GM21367 (cell line): ENCODE measurements at regions not wholly inside any gene's neighbourhood (a gene's known extent, or its start where the extent isn't known, plus 50 kb on each side); places are given as distances from the start of the nearest gene placed in this dataset.

Experiments used
- ATAC-seq: cut with Tn5 transposase; IDR thresholded peaks from one replicate; pipeline ENCODE4 v1.9.1; 2021; ENCODE audit not compliant: unreplicated experiment

GRCh38 chr22:48899523-48900326, 927.9 kb downstream of the BRD1 start:
- no peak for ATAC-seq

GRCh38 chr22:48898524-48899250, 929.0 kb downstream of the BRD1 start:
- no peak for ATAC-seq

GRCh38 chr22:48897645-48898370, 929.9 kb downstream of the BRD1 start:
- ATAC-seq, result no peak

GRCh38 chr22:48896766-48897644, 930.7 kb downstream of the BRD1 start:
- ATAC-seq, result no peak

DNA sequence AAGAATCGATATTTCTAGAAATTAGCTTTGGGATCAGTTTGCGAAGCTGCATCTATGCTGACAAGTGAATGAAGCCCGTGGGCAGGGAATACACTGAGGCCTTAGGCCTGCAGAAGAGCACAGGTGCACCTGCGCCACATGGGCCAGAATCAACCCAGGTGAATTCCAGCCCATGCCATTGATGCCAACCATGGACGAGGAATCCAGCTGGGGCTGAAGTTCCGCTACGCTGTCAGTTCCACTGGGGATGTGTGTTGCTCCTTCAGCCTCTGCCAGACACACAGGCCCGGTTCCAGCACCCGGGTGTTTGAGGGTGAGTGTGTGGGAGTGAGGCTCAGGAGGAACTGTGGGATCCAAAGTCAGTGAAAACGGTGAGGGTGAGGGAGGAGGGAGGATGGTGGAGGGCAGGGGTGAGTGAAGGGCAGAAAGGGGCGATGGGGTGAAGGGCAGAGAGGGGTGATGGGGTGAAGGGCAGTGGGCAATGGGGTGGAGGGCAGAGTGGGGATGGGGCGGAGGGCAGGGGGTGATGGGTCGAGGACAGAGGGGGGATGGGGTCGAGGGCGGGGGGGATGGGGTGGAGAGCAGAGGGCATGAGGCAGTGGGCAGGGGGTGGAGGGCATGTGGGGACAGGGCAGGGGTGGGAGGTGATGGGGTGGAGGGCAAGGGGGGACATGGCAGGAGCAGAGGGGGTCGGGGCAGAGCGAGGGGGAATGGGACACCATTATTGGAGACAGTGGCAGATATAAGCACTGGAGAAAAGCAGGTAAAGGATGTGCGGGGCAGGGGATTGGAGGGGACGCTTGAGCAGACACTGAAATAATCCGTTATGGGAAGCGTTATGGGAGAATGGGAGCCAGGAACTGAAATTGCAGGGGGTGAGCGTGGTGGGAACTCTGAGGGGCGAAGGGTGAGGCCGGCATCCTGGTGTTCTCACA, 931.6 kb downstream of the BRD1 start:
- ATAC-seq, result no peak

- no peak for ATAC-seq
Measured at GRCh38 chr22:48895336-48895735, 932.3 kb downstream of the BRD1 start.

- no peak for ATAC-seq
Measured at GRCh38 chr22:48894804-48895250, 932.8 kb downstream of the BRD1 start.

DNA sequence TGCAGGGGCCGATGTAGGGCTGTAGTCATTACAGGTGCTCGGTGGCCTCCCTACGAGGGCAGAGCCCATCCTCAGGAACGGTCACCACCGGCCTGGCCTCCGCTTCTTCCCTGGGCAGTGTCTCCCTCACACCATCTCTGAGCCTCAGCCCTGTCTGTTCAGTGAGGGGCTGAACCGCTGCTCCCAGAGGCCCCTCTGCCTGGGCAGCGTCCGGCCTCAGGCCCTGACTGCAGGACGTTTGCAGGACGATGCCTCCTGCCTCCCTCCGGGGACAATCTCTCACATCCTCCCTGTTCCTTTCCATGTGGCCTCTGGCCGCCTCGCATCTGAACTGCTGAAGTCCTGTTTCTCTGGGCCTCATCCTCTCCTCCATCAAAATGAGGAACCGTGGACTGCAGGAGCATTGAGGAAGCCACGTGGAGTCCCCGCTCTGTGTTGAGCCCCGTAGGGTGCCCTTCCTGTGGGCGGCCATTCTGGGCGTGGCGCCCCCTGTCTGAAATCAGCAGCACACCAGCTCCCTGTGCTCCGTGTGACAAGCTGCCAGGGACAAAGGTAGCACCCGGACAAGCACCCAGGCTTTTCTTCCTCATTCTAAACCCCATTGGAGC, 933.5 kb downstream of the BRD1 start:
- no peak for ATAC-seq

DNA sequence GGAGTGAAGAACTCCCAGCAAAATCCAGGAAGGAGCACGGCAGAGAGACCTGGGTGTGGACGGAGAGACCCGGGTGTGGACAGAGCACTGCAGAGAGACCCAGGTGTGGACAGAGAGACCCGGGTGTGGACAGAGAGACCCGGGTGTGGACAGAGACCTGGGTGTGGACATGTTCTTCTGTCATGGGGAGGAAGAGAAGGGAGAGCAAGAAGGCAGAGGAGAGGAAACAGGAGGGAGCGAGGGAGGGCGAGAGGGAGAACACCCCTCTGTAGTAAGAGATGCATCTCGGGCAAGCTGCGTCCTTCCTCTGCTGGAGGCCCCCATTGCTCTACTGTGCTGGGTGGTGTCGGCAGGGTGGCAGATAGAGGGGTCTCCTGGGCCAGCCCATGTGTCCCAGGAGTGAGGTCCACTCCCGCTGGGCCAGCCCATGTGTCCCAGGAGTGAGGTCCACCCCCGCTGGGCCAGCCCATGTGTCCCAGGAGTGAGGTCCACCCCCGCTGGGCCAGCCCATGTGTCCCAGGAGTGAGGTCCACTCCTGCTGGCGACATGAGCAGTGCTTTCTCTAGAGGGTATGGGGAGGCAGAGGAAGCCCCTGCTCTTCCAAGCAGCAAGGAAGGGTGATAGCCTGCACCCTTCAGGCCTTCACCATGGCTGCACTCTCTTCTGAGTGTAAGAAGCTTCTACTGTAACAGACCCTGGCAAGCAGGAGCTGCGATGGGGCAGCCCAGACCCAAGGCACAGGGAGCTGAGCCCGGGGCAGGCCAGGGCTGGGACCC, 934.2 kb downstream of the BRD1 start:
- ATAC-seq, result no peak

- ATAC-seq, result no peak
Measured at GRCh38 chr22:48892578-48893287, 934.9 kb downstream of the BRD1 start.

DNA sequence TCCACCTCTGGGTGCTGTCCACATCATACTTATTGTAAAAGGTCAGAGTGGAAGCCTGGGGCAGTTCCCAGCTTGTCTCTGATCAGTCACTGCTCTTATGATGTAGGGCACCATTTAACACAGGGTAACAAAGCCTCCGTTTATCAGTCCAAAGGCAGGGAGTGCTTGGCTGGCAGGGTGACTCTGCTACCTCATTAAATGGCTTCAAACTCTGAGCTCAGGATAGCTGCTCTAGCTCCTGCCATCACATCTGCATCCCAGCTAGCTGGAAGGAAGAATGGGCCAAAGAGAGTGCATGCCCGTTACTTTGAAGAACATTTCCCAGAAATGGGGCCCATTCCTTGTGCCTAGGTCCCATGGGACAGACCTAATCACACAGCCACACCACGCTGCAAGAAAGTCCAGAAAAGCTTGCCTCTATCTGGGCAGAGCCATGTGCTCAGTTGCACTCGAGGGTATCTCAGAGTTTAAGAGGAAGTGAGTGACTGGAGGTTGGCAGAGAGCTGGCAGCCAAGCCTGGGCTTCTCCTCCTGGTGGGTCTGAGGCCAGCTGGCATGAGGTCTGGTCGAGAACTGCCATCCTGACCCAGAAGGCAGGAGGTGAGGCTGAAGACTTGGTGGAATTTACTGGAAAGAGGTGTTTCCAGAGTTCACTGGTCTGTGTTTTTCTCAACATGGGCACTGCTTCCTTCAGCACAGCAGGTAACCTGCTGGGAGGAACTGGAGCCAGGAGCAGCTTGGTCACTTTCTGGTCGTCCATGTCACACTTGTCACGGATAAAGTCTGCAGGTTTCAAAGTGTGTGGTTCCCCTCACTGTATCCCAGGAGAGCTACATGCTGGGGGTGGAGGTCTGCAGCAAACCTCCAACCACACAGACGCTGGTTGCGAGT, 935.7 kb downstream of the BRD1 start:
- no peak for ATAC-seq

DNA sequence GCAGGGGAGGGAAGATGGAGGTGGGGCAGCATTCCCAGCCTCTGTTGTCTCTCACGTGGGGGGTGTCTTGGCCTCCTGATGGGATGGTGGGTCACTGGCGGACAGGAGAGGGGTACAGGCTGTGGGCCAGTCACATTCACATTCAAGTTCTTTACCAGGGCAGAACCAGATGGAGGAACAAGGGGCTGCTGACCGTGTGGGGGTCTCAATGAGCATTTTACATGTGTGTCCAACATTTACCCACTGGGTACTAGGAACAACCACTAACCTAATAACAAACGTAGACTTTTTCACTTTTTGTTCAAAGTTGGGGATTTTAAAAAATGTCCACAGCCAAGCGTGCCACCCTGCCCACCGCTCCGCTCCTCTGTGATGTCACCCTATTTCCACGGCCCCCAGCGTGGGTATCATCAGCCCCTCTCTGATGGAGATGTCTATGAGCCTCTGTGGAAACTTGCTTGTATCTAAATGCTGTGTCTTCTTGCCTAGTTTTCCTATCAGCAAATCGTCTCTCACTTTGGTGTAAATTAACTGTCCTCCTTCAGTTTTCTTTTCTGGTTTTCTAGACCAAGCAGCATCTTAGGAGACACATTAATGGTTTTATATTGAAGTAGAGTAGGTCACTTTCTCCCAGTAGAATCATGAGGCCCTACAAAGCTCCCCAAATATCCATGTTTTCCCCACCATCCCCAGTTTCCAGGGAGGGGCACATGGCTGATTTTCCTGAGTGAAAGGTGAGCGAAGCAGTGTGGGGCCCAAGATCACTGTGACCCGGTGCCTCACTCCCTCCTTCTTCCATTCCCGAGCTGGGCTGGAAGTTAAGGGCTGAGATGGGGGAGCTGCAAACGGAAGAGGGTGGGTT, 936.7 kb downstream of the BRD1 start:
- no peak for ATAC-seq

- ATAC-seq, result no peak
Measured at GRCh38 chr22:48889887-48890692, 937.6 kb downstream of the BRD1 start.

DNA sequence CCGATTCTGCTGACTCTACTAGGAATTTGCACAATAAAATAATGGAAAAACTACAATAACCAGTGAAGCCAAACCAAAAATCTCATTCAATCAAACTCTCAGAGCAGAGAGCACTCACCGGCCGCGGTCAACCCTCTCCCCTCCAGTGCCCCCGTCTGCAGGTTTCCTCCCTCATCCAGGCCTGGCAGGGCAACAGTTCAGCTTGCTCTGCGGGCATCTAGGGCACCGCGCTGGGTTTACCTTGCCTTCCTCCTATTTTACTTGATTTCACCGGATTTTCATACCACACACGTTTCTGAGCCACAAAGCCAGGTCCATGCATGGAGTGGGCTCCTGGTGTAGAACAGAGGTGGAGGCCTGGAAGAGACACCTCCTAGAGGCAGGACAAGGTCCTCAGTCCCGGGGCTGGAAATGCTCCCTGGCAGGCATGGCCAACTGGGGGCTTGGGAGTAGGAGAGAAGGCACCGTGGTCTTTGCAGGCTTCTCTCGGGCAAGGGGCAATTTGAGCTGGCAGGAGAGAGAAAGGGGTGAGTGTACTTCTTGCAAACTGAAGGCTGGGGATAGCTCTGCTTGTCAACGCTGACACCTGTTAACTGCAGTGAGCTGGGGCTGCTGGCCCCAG, 938.4 kb downstream of the BRD1 start:
- ATAC-seq, result no peak
